IMR-90 (cell line): ENCODE measurements at regions not wholly inside any gene's neighbourhood (a gene's known extent, or its start where the extent isn't known, plus 50 kb on each side); places are given as distances from the start of the nearest gene placed in this dataset.

ENCODE experiments used
- ATAC-seq: fragments of 200-7000 bp; cut with Tn5 transposase; 2 replicates; pipeline ENCODE4 v1.9.1; 2020; ENCODE audit warnings: low read depth, mild to moderate bottlenecking, moderate library complexity
- BruUV-seq: library from RNA; stranded (reverse); fragments of 400-500 nt; replicated peaks from 2 replicates; lab custom pipeline; 2021; lab: Mats Ljungman, UMichigan
- CTCF ChIA-PET: fragments of 300-600 bp; formaldehyde crosslinking; extraction: SDS; loops from one replicate; lab custom pipeline; 2021; ENCODE audit warnings: antibody characterized with exemption; lab: Yijun Ruan, JAX
- POLR2A ChIA-PET: fragments of 300-600 bp; sonication (Branson Sonifier 250); formaldehyde crosslinking; loops from one replicate; lab custom pipeline; 2022; ENCODE audit warnings: antibody characterized with exemption; ENCODE audit not compliant: unreplicated experiment; lab: Charles Lee
- DNase-seq: peaks from one replicate; pipeline ENCODE4 v3.0.0; 2013
- H2AFZ ChIP-seq: replicated peaks from 2 replicates; pipeline ENCODE3; 2013; ENCODE audit warnings: low read length, mild to moderate bottlenecking; ENCODE audit not compliant: poor library complexity
- H2AK5ac ChIP-seq: 2 replicates; pipeline ENCODE4 v1.6.1; 2013; ENCODE audit warnings: low read depth, low read length, inconsistent platforms
- H2AK9ac ChIP-seq: replicated peaks from 2 replicates; pipeline ENCODE3; 2013; ENCODE audit warnings: mild to moderate bottlenecking, low read depth, low read length, moderate library complexity; ENCODE audit not compliant: poor library complexity
- H2BK120ac ChIP-seq: 2 replicates; pipeline ENCODE4 v1.6.1; 2013; ENCODE audit warnings: low read depth, low read length, inconsistent platforms
- H2BK15ac ChIP-seq: 3 replicates; pipeline ENCODE4 v1.6.1; 2013; ENCODE audit warnings: low read depth, low read length, inconsistent platforms
- H2BK20ac ChIP-seq: 2 replicates; pipeline ENCODE4 v1.6.1; 2013; ENCODE audit warnings: low read depth, mild to moderate bottlenecking, inconsistent platforms, low read length, moderate library complexity
- H2BK5ac ChIP-seq: 2 replicates; pipeline ENCODE4 v1.6.1; 2013; ENCODE audit warnings: mild to moderate bottlenecking, low read depth, low read length, inconsistent platforms; ENCODE audit not compliant: poor library complexity, severe bottlenecking
- H3K14ac ChIP-seq: replicated peaks from 2 replicates; pipeline ENCODE4 v1.6.1; 2013; ENCODE audit warnings: low read depth, low read length, inconsistent platforms
- H3K18ac ChIP-seq: 2 replicates; pipeline ENCODE4 v1.6.1; 2013; ENCODE audit warnings: low read depth, low read length, control low read depth
- H3K23ac ChIP-seq: 2 replicates; pipeline ENCODE4 v1.6.1; 2013; ENCODE audit warnings: low read depth, low read length, inconsistent platforms
- H3K27ac ChIP-seq: 2 replicates; pipeline ENCODE4 v1.5.1; 2013; ENCODE audit warnings: mild to moderate bottlenecking, control low read depth, low read length; ENCODE audit not compliant: insufficient read depth
- H3K27me3 ChIP-seq: 2 replicates; pipeline ENCODE4 v1.6.1; 2013; ENCODE audit warnings: low read length; ENCODE audit not compliant: control insufficient read depth, insufficient read depth
- H3K36me3 ChIP-seq: 2 replicates; pipeline ENCODE4 v1.6.1; 2013; ENCODE audit warnings: low read length, mixed read lengths; ENCODE audit not compliant: control insufficient read depth, insufficient read depth
- H3K4ac ChIP-seq: 2 replicates; pipeline ENCODE4 v1.6.1; 2013; ENCODE audit warnings: low read depth, low read length, inconsistent platforms
- H3K4me1 ChIP-seq: 2 replicates; pipeline ENCODE4 v1.6.1; 2013; ENCODE audit warnings: low read length, mixed read lengths; ENCODE audit not compliant: control insufficient read depth, insufficient read depth
- H3K4me2 ChIP-seq: 2 replicates; pipeline ENCODE4 v1.6.1; 2013; ENCODE audit warnings: low read depth, mild to moderate bottlenecking, control low read depth, low read length, moderate library complexity
- H3K4me3 ChIP-seq: 2 replicates; pipeline ENCODE4 v1.5.1; 2013; ENCODE audit warnings: low read depth, mild to moderate bottlenecking, control low read depth, low read length, moderate library complexity; ENCODE audit not compliant: insufficient read depth
- H3K56ac ChIP-seq: 2 replicates; pipeline ENCODE4 v1.6.1; 2013; ENCODE audit warnings: low read length, inconsistent platforms; ENCODE audit not compliant: insufficient read depth; ENCODE audit errors: extremely low read depth
- H3K79me1 ChIP-seq, 2 experiments: 2 replicates each; pipeline ENCODE4 v1.6.1; 2013; ENCODE audit warnings: low read length in 2 of 2, inconsistent platforms in 1 of 2, low read depth in 1 of 2
- H3K9ac ChIP-seq: 2 replicates; pipeline ENCODE4 v1.6.1; 2013; ENCODE audit warnings: low read depth, low read length, control low read depth
- H3K9me1 ChIP-seq: 2 replicates; pipeline ENCODE4 v1.6.1; 2013; ENCODE audit warnings: low read length, inconsistent platforms; ENCODE audit not compliant: insufficient read depth
- H3K9me3 ChIP-seq: 2 replicates; pipeline ENCODE4 v1.6.1; 2013; ENCODE audit warnings: low read length; ENCODE audit not compliant: control insufficient read depth, insufficient read depth
- H4K20me1 ChIP-seq: 2 replicates; pipeline ENCODE4 v1.6.1; 2013; ENCODE audit warnings: low read length, inconsistent platforms; ENCODE audit not compliant: insufficient read depth
- H4K5ac ChIP-seq: 2 replicates; pipeline ENCODE4 v1.6.1; 2013; ENCODE audit warnings: mild to moderate bottlenecking, low read depth, low read length, control low read depth
- H4K8ac ChIP-seq, 2 experiments: 2 replicates each; pipeline ENCODE4 v1.6.1; 2013; ENCODE audit warnings: low read depth in 2 of 2, low read length in 2 of 2, control low read depth in 1 of 2, inconsistent platforms in 1 of 2
- H4K91ac ChIP-seq: 2 replicates; pipeline ENCODE4 v1.6.1; 2013; ENCODE audit warnings: low read depth, low read length, inconsistent platforms; ENCODE audit not compliant: insufficient read depth
- BHLHE40 ChIP-seq: fragments of 150-350 bp; IDR thresholded peaks from 2 replicates; pipeline ENCODE4 v1.6.1; 2016; ENCODE audit warnings: mild to moderate bottlenecking, low read depth, low read length
- CEBPB ChIP-seq: IDR thresholded peaks from 2 replicates; pipeline ENCODE4 v1.6.1; 2012; ENCODE audit warnings: low read depth, low read length, improper control_type of control experiment
- ELK1 ChIP-seq: fragments of 150-350 bp; IDR thresholded peaks from 2 replicates; pipeline ENCODE4 v1.6.1; 2016; ENCODE audit warnings: low read depth, mild to moderate bottlenecking, low read length, moderate library complexity, borderline replicate concordance
- MAFK ChIP-seq: IDR thresholded peaks from 2 replicates; pipeline ENCODE4 v1.6.1; 2012; ENCODE audit warnings: low read depth, low read length, improper control_type of control experiment
- MAZ ChIP-seq: IDR thresholded peaks from 2 replicates; pipeline ENCODE4 v1.6.1; 2012; ENCODE audit warnings: low read depth, mild to moderate bottlenecking, low read length, improper control_type of control experiment, moderate library complexity, borderline replicate concordance
- MXI1 ChIP-seq: IDR thresholded peaks from 2 replicates; pipeline ENCODE4 v1.6.1; 2012; ENCODE audit warnings: low read depth, mild to moderate bottlenecking, low read length, moderate library complexity, borderline replicate concordance
- POLR2A ChIP-seq: IDR thresholded peaks from 2 replicates; pipeline ENCODE4 v1.6.1; 2012; ENCODE audit warnings: mild to moderate bottlenecking, low read depth, low read length
- RAD21 ChIP-seq: IDR thresholded peaks from 2 replicates; pipeline ENCODE4 v1.6.1; 2012; ENCODE audit warnings: low read length, improper control_type of control experiment
- RFX5 ChIP-seq: IDR thresholded peaks from 2 replicates; pipeline ENCODE4 v1.8.0; 2012; ENCODE audit warnings: low read depth, mild to moderate bottlenecking, low read length, moderate library complexity
- SMC3 ChIP-seq: fragments of 150-350 bp; IDR thresholded peaks from 2 replicates; pipeline ENCODE4 v1.6.1; 2016; ENCODE audit warnings: low read depth, mild to moderate bottlenecking, antibody characterized with exemption, low read length, moderate library complexity
- USF2 ChIP-seq: fragments of 150-350 bp; IDR thresholded peaks from 2 replicates; pipeline ENCODE4 v1.6.1; 2017; ENCODE audit warnings: mild to moderate bottlenecking, antibody characterized with exemption, low read length, low read depth
- WGBS, 2 experiments: methylation state at CpG; one replicate each; pipeline versions ENCODE4 v1.1.5 to v1.1.7; 2013; ENCODE audit warnings: missing lambda C conversion rate in 2 of 2; ENCODE audit not compliant: insufficient read length in 1 of 2; ENCODE audit errors: extremely low coverage in 2 of 2; 5-methylcytosine and 5-hydroxymethylcytosine counted together
- dilution Hi-C: fragments of 300-500 bp; cut with HindIII; formaldehyde crosslinking; loops from one replicate; pipeline ENCODE4 v1.14.3; 2018; ENCODE audit warnings: low sequenced_read_pairs; ENCODE audit not compliant: unreplicated experiment
- in situ Hi-C: fragments of 300-500 bp; cut with MboI; formaldehyde crosslinking; loops from 3 replicates; pipeline ENCODE4 v1.14.3; 2019; ENCODE audit warnings: low sequenced_read_pairs, inconsistent platforms, mixed read lengths
- intact Hi-C: fragments of 100-400 bp; cut with micrococcal nuclease; formaldehyde crosslinking; loops from 2 replicates; pipeline ENCODE4 v1.10.0; 2022

DNA sequence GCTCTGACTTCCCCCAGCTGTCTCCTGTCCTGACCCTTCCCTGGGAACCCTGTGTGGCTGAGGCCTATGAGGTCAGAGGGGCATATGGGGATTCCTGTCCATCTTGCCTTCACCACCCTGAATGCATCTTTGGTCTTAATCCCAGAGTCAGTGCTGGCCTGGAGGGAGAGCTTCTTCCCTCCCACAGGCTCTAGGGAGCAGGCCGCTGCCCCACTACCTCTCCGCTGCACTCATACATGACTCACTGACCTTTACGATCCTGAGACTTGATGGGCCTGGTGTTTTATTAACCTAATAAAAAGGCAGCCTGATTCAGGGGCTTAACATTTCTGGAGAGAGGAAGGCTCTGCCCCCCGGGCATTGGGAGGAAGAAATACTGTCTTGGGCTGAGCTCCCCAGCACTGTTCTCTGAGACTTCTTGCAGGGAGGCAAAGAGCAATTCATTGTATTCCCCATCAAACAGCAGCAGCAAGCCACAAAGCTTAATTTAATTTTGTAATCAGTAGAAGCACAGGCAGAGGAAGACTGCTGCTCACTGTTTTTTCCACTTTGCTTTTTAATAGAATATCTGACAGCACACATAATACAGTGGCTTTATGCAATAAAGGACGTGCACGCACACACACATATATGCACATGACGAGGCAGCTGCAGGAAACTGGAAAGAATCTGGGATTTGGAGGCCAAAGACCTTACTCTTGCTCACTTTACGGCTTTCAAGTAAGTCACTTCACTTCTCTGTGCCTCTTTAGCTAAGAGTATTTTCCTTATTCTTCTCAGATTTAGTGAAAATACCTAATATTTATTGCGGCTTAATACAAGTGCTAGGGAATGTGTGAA is 89.2 kb upstream of the GRIK3 start:
- Histone ChIP-seq H2BK15ac (no peak overlapping the region), H2BK5ac (no peak overlapping the region), H3K4me2 (no peak overlapping the region), H3K9me1 (no peaks in the 10 kb centered on the region), H2BK20ac (no peak overlapping the region), H3K56ac (no peak overlapping the region), H2AFZ (no peak overlapping the region), H3K14ac (no peak overlapping the region), H3K27me3 (no peaks in the 10 kb centered on the region), H4K5ac (no peak overlapping the region), H2AK9ac (no peak overlapping the region), H2AK5ac (no peak overlapping the region), H3K9ac (no peak overlapping the region), H3K4me3 (no peak overlapping the region), H4K8ac (no peak overlapping the region), H3K36me3 (no peaks in the 10 kb centered on the region), H3K27ac (no peak overlapping the region), H4K20me1 (no peaks in the 10 kb centered on the region), H3K18ac (no peak overlapping the region), H3K23ac (no peak overlapping the region), H3K4me1 (no peaks in the 10 kb centered on the region), H4K91ac (no peak overlapping the region), H2BK120ac (no peak overlapping the region), H3K9me3 (no peaks in the 10 kb centered on the region), H3K79me1 (no peaks in the 10 kb centered on the region), H3K4ac (no peak overlapping the region)
- in situ Hi-C loops, result no loop called here
- WGBS, 2 experiments, result no CpG with 5 or more reads among the region's 9 CpGs
- ATAC-seq (no peak), DNase-seq (no peak)
- dilution Hi-C loops, result no loop called here
- BruUV-seq, result no TSS peak
- POLR2A ChIA-PET, result no interaction called here
- intact Hi-C loops, result no loop called here
- no peak for TF ChIP-seq SMC3
- no peak for TF ChIP-seq MAFK
- no peak for TF ChIP-seq USF2
- no peak for TF ChIP-seq ELK1
- TF ChIP-seq MAZ, result no peak
- TF ChIP-seq MXI1, result no peak
- TF ChIP-seq POLR2A, result no peak
- no peak for TF ChIP-seq BHLHE40
- no peak for TF ChIP-seq RAD21
- no peak for TF ChIP-seq RFX5
- no peak for TF ChIP-seq CEBPB
- CTCF ChIA-PET, result interaction anchor here (0.8 kb wide), 1 partner anchor 17 kb away, joined by 3 read pairs; no protein-coding TSS in a partner anchor
